ENCODE measurements at regions not wholly inside any gene's neighbourhood (a gene's known extent, or its start where the extent isn't known, plus 50 kb on each side); places are given as distances from the start of the nearest gene placed in this dataset.

DNA sequence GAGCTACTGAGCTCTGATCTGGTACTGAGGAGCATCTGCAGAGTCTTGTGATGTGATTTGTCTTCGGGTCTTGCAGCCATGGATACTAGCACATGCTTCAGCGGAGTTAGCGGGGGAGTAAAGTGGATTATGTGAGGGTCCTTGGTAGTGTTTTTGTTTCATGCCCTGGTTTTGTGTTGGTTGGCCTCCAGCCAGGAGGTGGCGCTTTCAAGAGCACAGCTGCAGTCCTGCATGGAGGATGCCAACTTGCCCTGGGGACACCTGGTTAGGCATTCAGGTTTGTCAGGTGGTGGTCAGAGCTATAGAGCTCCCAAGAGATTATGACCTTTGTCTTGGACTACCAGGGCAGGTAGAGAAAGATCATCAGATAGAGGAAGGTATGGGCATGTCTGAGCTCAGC lies 185.8 kb upstream of the CDH6 start:
- Histone ChIP-seq H3K27ac (replicated peaks) (no peak overlapping the region), H3K27me3 (ENCODE audit: insufficient read depth, poor library complexity, severe bottlenecking) (no peaks in the 10 kb centered on the region), H3K4me3 (replicated peaks; ENCODE audit: insufficient read depth, low read length) (no peak overlapping the region)
- no peak for DNase-seq (ENCODE audit: low read depth in 1 of 2, low spot score in 1 of 2)
- TF ChIP-seq POLR2AphosphoS5 (IDR thresholded peaks at IDR 0.05; ENCODE audit: low read depth) (no peak), SPI1 (IDR thresholded peaks at IDR 0.05; ENCODE audit: borderline replicate concordance, low read depth) (no peak), GABPA (IDR thresholded peaks at IDR 0.05; ENCODE audit: low read depth) (no peak)
- TF ChIP-seq, protein P1, sequence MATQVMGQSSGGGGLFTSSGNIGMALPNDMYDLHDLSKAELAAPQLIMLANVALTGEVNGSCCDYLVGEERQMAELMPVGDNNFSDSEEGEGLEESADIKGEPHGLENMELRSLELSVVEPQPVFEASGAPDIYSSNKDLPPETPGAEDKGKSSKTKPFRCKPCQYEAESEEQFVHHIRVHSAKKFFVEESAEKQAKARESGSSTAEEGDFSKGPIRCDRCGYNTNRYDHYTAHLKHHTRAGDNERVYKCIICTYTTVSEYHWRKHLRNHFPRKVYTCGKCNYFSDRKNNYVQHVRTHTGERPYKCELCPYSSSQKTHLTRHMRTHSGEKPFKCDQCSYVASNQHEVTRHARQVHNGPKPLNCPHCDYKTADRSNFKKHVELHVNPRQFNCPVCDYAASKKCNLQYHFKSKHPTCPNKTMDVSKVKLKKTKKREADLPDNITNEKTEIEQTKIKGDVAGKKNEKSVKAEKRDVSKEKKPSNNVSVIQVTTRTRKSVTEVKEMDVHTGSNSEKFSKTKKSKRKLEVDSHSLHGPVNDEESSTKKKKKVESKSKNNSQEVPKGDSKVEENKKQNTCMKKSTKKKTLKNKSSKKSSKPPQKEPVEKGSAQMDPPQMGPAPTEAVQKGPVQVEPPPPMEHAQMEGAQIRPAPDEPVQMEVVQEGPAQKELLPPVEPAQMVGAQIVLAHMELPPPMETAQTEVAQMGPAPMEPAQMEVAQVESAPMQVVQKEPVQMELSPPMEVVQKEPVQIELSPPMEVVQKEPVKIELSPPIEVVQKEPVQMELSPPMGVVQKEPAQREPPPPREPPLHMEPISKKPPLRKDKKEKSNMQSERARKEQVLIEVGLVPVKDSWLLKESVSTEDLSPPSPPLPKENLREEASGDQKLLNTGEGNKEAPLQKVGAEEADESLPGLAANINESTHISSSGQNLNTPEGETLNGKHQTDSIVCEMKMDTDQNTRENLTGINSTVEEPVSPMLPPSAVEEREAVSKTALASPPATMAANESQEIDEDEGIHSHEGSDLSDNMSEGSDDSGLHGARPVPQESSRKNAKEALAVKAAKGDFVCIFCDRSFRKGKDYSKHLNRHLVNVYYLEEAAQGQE (IDR thresholded peaks at IDR 0.05; ENCODE audit: insufficient replicate concordance, low read depth), result no peak
- TF ChIP-seq, protein P2, sequence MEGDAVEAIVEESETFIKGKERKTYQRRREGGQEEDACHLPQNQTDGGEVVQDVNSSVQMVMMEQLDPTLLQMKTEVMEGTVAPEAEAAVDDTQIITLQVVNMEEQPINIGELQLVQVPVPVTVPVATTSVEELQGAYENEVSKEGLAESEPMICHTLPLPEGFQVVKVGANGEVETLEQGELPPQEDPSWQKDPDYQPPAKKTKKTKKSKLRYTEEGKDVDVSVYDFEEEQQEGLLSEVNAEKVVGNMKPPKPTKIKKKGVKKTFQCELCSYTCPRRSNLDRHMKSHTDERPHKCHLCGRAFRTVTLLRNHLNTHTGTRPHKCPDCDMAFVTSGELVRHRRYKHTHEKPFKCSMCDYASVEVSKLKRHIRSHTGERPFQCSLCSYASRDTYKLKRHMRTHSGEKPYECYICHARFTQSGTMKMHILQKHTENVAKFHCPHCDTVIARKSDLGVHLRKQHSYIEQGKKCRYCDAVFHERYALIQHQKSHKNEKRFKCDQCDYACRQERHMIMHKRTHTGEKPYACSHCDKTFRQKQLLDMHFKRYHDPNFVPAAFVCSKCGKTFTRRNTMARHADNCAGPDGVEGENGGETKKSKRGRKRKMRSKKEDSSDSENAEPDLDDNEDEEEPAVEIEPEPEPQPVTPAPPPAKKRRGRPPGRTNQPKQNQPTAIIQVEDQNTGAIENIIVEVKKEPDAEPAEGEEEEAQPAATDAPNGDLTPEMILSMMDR (IDR thresholded peaks at IDR 0.05; ENCODE audit: insufficient read depth, low read length), result no peak

DNA sequence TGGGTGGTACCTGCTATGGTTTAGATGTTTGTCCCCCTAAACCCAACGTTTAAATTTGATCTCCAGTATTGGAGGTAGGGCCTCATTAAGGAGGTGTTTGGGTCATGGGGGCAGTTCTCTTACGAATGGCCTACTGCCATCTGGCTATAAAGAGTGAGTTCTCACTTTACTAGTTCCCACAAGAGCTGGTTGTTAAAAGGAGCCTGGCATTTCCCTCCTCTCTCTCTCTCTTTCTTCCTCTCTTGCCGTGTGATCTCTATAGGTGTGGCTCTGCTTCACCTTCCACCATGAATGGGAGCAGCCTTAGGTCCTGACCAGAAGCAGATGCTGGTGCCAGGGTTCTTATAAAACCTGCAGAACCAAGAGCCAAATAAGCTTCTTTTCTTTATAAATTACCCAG lies 193.2 kb upstream of the CDH6 start:
- Histone ChIP-seq H3K4me3 (replicated peaks; ENCODE audit: insufficient read depth, low read length) (no peak overlapping the region), H3K27ac (replicated peaks) (no peak overlapping the region), H3K27me3 (ENCODE audit: insufficient read depth, poor library complexity, severe bottlenecking) (no peaks in the 10 kb centered on the region)
- DNase-seq (ENCODE audit: low read depth in 1 of 2, low spot score in 1 of 2), result no peak
- TF ChIP-seq, protein P1 (IDR thresholded peaks at IDR 0.05; ENCODE audit: insufficient replicate concordance, low read depth), result no peak
- TF ChIP-seq GABPA (IDR thresholded peaks at IDR 0.05; ENCODE audit: low read depth) (no peak), SPI1 (IDR thresholded peaks at IDR 0.05; ENCODE audit: borderline replicate concordance, low read depth) (no peak), POLR2AphosphoS5 (IDR thresholded peaks at IDR 0.05; ENCODE audit: low read depth) (no peak)
- TF ChIP-seq, protein P2 (IDR thresholded peaks at IDR 0.05; ENCODE audit: insufficient read depth, low read length), result no peak

DNA sequence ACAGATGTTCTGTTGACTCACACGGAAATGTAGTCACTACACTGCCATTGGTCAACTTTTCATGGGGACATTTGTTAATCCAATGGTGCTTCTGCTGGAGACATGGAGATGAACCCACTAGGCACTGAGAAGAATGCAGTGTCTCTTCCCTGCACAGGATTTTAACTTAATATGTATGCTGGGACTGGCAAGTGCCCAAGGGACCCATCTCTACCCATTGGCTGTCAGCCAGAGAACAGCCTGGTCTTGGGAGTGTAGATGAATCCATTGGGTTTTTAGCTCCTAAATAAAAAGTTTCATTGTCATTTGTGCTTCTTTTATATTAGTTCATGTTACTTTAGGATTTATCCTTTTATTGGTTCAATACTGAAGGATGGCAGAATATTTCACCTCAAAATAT lies 195.8 kb upstream of the CDH6 start:
- no peaks in the 10 kb centered on the region for H3K27me3 ChIP-seq (ENCODE audit: insufficient read depth, poor library complexity, severe bottlenecking)
- no peak for DNase-seq (ENCODE audit: low read depth in 1 of 2, low spot score in 1 of 2)
- H3K27ac ChIP-seq (replicated peaks), result no peak overlapping the region
- TF ChIP-seq, protein P1 (IDR thresholded peaks at IDR 0.05; ENCODE audit: insufficient replicate concordance, low read depth), result no peak
- TF ChIP-seq, protein P2 (IDR thresholded peaks at IDR 0.05; ENCODE audit: insufficient read depth, low read length), result no peak
- TF ChIP-seq POLR2AphosphoS5 (IDR thresholded peaks at IDR 0.05; ENCODE audit: low read depth), result no peak
- no peak for TF ChIP-seq SPI1 (IDR thresholded peaks at IDR 0.05; ENCODE audit: borderline replicate concordance, low read depth)
- no peak for TF ChIP-seq GABPA (IDR thresholded peaks at IDR 0.05; ENCODE audit: low read depth)
- no peak overlapping the region for H3K4me3 ChIP-seq (replicated peaks; ENCODE audit: insufficient read depth, low read length)

All from HL-60 (cell line).